IMR-90 (cell line): ENCODE measurements at regions not wholly inside any gene's neighbourhood (a gene's known extent, or its start where the extent isn't known, plus 50 kb on each side); places are given as distances from the start of the nearest gene placed in this dataset.

ENCODE experiments used
- ATAC-seq: fragments of 200-7000 bp; cut with Tn5 transposase; 2 replicates; pipeline ENCODE4 v1.9.1; 2020; ENCODE audit warnings: low read depth, mild to moderate bottlenecking, moderate library complexity
- BruUV-seq: library from RNA; stranded (reverse); fragments of 400-500 nt; replicated peaks from 2 replicates; lab custom pipeline; 2021; lab: Mats Ljungman, UMichigan
- CTCF ChIA-PET: fragments of 300-600 bp; formaldehyde crosslinking; extraction: SDS; loops from one replicate; lab custom pipeline; 2021; ENCODE audit warnings: antibody characterized with exemption; lab: Yijun Ruan, JAX
- POLR2A ChIA-PET: fragments of 300-600 bp; sonication (Branson Sonifier 250); formaldehyde crosslinking; loops from one replicate; lab custom pipeline; 2022; ENCODE audit warnings: antibody characterized with exemption; ENCODE audit not compliant: unreplicated experiment; lab: Charles Lee
- DNase-seq: peaks from one replicate; pipeline ENCODE4 v3.0.0; 2013
- H2AFZ ChIP-seq: replicated peaks from 2 replicates; pipeline ENCODE3; 2013; ENCODE audit warnings: low read length, mild to moderate bottlenecking; ENCODE audit not compliant: poor library complexity
- H2AK5ac ChIP-seq: 2 replicates; pipeline ENCODE4 v1.6.1; 2013; ENCODE audit warnings: low read depth, low read length, inconsistent platforms
- H2AK9ac ChIP-seq: replicated peaks from 2 replicates; pipeline ENCODE3; 2013; ENCODE audit warnings: mild to moderate bottlenecking, low read depth, low read length, moderate library complexity; ENCODE audit not compliant: poor library complexity
- H2BK120ac ChIP-seq: 2 replicates; pipeline ENCODE4 v1.6.1; 2013; ENCODE audit warnings: low read depth, low read length, inconsistent platforms
- H2BK15ac ChIP-seq: 3 replicates; pipeline ENCODE4 v1.6.1; 2013; ENCODE audit warnings: low read depth, low read length, inconsistent platforms
- H2BK20ac ChIP-seq: 2 replicates; pipeline ENCODE4 v1.6.1; 2013; ENCODE audit warnings: low read depth, mild to moderate bottlenecking, inconsistent platforms, low read length, moderate library complexity
- H2BK5ac ChIP-seq: 2 replicates; pipeline ENCODE4 v1.6.1; 2013; ENCODE audit warnings: mild to moderate bottlenecking, low read depth, low read length, inconsistent platforms; ENCODE audit not compliant: poor library complexity, severe bottlenecking
- H3K14ac ChIP-seq: replicated peaks from 2 replicates; pipeline ENCODE4 v1.6.1; 2013; ENCODE audit warnings: low read depth, low read length, inconsistent platforms
- H3K18ac ChIP-seq: 2 replicates; pipeline ENCODE4 v1.6.1; 2013; ENCODE audit warnings: low read depth, low read length, control low read depth
- H3K23ac ChIP-seq: 2 replicates; pipeline ENCODE4 v1.6.1; 2013; ENCODE audit warnings: low read depth, low read length, inconsistent platforms
- H3K27ac ChIP-seq: 2 replicates; pipeline ENCODE4 v1.5.1; 2013; ENCODE audit warnings: mild to moderate bottlenecking, control low read depth, low read length; ENCODE audit not compliant: insufficient read depth
- H3K27me3 ChIP-seq: 2 replicates; pipeline ENCODE4 v1.6.1; 2013; ENCODE audit warnings: low read length; ENCODE audit not compliant: control insufficient read depth, insufficient read depth
- H3K36me3 ChIP-seq: 2 replicates; pipeline ENCODE4 v1.6.1; 2013; ENCODE audit warnings: low read length, mixed read lengths; ENCODE audit not compliant: control insufficient read depth, insufficient read depth
- H3K4ac ChIP-seq: 2 replicates; pipeline ENCODE4 v1.6.1; 2013; ENCODE audit warnings: low read depth, low read length, inconsistent platforms
- H3K4me1 ChIP-seq: 2 replicates; pipeline ENCODE4 v1.6.1; 2013; ENCODE audit warnings: low read length, mixed read lengths; ENCODE audit not compliant: control insufficient read depth, insufficient read depth
- H3K4me2 ChIP-seq: 2 replicates; pipeline ENCODE4 v1.6.1; 2013; ENCODE audit warnings: low read depth, mild to moderate bottlenecking, control low read depth, low read length, moderate library complexity
- H3K4me3 ChIP-seq: 2 replicates; pipeline ENCODE4 v1.5.1; 2013; ENCODE audit warnings: low read depth, mild to moderate bottlenecking, control low read depth, low read length, moderate library complexity; ENCODE audit not compliant: insufficient read depth
- H3K56ac ChIP-seq: 2 replicates; pipeline ENCODE4 v1.6.1; 2013; ENCODE audit warnings: low read length, inconsistent platforms; ENCODE audit not compliant: insufficient read depth; ENCODE audit errors: extremely low read depth
- H3K79me1 ChIP-seq, 2 experiments: 2 replicates each; pipeline ENCODE4 v1.6.1; 2013; ENCODE audit warnings: low read length in 2 of 2, inconsistent platforms in 1 of 2, low read depth in 1 of 2
- H3K9ac ChIP-seq: 2 replicates; pipeline ENCODE4 v1.6.1; 2013; ENCODE audit warnings: low read depth, low read length, control low read depth
- H3K9me1 ChIP-seq: 2 replicates; pipeline ENCODE4 v1.6.1; 2013; ENCODE audit warnings: low read length, inconsistent platforms; ENCODE audit not compliant: insufficient read depth
- H3K9me3 ChIP-seq: 2 replicates; pipeline ENCODE4 v1.6.1; 2013; ENCODE audit warnings: low read length; ENCODE audit not compliant: control insufficient read depth, insufficient read depth
- H4K20me1 ChIP-seq: 2 replicates; pipeline ENCODE4 v1.6.1; 2013; ENCODE audit warnings: low read length, inconsistent platforms; ENCODE audit not compliant: insufficient read depth
- H4K5ac ChIP-seq: 2 replicates; pipeline ENCODE4 v1.6.1; 2013; ENCODE audit warnings: mild to moderate bottlenecking, low read depth, low read length, control low read depth
- H4K8ac ChIP-seq, 2 experiments: 2 replicates each; pipeline ENCODE4 v1.6.1; 2013; ENCODE audit warnings: low read depth in 2 of 2, low read length in 2 of 2, control low read depth in 1 of 2, inconsistent platforms in 1 of 2
- H4K91ac ChIP-seq: 2 replicates; pipeline ENCODE4 v1.6.1; 2013; ENCODE audit warnings: low read depth, low read length, inconsistent platforms; ENCODE audit not compliant: insufficient read depth
- BHLHE40 ChIP-seq: fragments of 150-350 bp; IDR thresholded peaks from 2 replicates; pipeline ENCODE4 v1.6.1; 2016; ENCODE audit warnings: mild to moderate bottlenecking, low read depth, low read length
- CEBPB ChIP-seq: IDR thresholded peaks from 2 replicates; pipeline ENCODE4 v1.6.1; 2012; ENCODE audit warnings: low read depth, low read length, improper control_type of control experiment
- CHD1 ChIP-seq: IDR thresholded peaks from 2 replicates; pipeline ENCODE4 v1.6.1; 2012; ENCODE audit warnings: low read depth, low read length, improper control_type of control experiment
- FOS ChIP-seq: fragments of 150-350 bp; IDR thresholded peaks from 2 replicates; pipeline ENCODE4 v1.6.1; 2016; ENCODE audit warnings: low read depth, low read length
- MAFK ChIP-seq: IDR thresholded peaks from 2 replicates; pipeline ENCODE4 v1.6.1; 2012; ENCODE audit warnings: low read depth, low read length, improper control_type of control experiment
- MAZ ChIP-seq: IDR thresholded peaks from 2 replicates; pipeline ENCODE4 v1.6.1; 2012; ENCODE audit warnings: low read depth, mild to moderate bottlenecking, low read length, improper control_type of control experiment, moderate library complexity, borderline replicate concordance
- MXI1 ChIP-seq: IDR thresholded peaks from 2 replicates; pipeline ENCODE4 v1.6.1; 2012; ENCODE audit warnings: low read depth, mild to moderate bottlenecking, low read length, moderate library complexity, borderline replicate concordance
- NFE2L2 ChIP-seq: fragments of 150-350 bp; IDR thresholded peaks from 2 replicates; pipeline ENCODE4 v1.6.1; 2016; ENCODE audit warnings: low read depth, mild to moderate bottlenecking, low read length
- POLR2A ChIP-seq: IDR thresholded peaks from 2 replicates; pipeline ENCODE4 v1.6.1; 2012; ENCODE audit warnings: mild to moderate bottlenecking, low read depth, low read length
- RAD21 ChIP-seq: IDR thresholded peaks from 2 replicates; pipeline ENCODE4 v1.6.1; 2012; ENCODE audit warnings: low read length, improper control_type of control experiment
- RCOR1 ChIP-seq: IDR thresholded peaks from 2 replicates; pipeline ENCODE4 v1.6.1; 2012; ENCODE audit warnings: mild to moderate bottlenecking, low read length, improper control_type of control experiment; ENCODE audit not compliant: insufficient replicate concordance
- RFX5 ChIP-seq: IDR thresholded peaks from 2 replicates; pipeline ENCODE4 v1.8.0; 2012; ENCODE audit warnings: low read depth, mild to moderate bottlenecking, low read length, moderate library complexity
- SMC3 ChIP-seq: fragments of 150-350 bp; IDR thresholded peaks from 2 replicates; pipeline ENCODE4 v1.6.1; 2016; ENCODE audit warnings: low read depth, mild to moderate bottlenecking, antibody characterized with exemption, low read length, moderate library complexity
- WGBS, 2 experiments: methylation state at CpG; one replicate each; pipeline versions ENCODE4 v1.1.5 to v1.1.7; 2013; ENCODE audit warnings: missing lambda C conversion rate in 2 of 2; ENCODE audit not compliant: insufficient read length in 1 of 2; ENCODE audit errors: extremely low coverage in 2 of 2; 5-methylcytosine and 5-hydroxymethylcytosine counted together
- dilution Hi-C: fragments of 300-500 bp; cut with HindIII; formaldehyde crosslinking; loops from one replicate; pipeline ENCODE4 v1.14.3; 2018; ENCODE audit warnings: low sequenced_read_pairs; ENCODE audit not compliant: unreplicated experiment
- in situ Hi-C: fragments of 300-500 bp; cut with MboI; formaldehyde crosslinking; loops from 3 replicates; pipeline ENCODE4 v1.14.3; 2019; ENCODE audit warnings: low sequenced_read_pairs, inconsistent platforms, mixed read lengths
- intact Hi-C: fragments of 100-400 bp; cut with micrococcal nuclease; formaldehyde crosslinking; loops from 2 replicates; pipeline ENCODE4 v1.10.0; 2022
- TF ChIP-seq, protein P1 (sequence below): fragments of 150-350 bp; IDR thresholded peaks from 2 replicates; pipeline ENCODE4 v1.6.1; 2017; ENCODE audit warnings: mild to moderate bottlenecking, antibody characterized with exemption, low read length, low read depth
- TF ChIP-seq, protein P2 (sequence below): conservative IDR thresholded peaks from 2 replicates; pipeline ENCODE4 v1.5.1; 2012; ENCODE audit warnings: mild to moderate bottlenecking, low read depth, low read length, improper control_type of control experiment
- TF ChIP-seq, protein P3 (sequence below): fragments of 150-350 bp; IDR thresholded peaks from 2 replicates; pipeline ENCODE4 v1.6.1; 2016; ENCODE audit warnings: low read depth, mild to moderate bottlenecking, low read length, moderate library complexity, borderline replicate concordance

DNA sequence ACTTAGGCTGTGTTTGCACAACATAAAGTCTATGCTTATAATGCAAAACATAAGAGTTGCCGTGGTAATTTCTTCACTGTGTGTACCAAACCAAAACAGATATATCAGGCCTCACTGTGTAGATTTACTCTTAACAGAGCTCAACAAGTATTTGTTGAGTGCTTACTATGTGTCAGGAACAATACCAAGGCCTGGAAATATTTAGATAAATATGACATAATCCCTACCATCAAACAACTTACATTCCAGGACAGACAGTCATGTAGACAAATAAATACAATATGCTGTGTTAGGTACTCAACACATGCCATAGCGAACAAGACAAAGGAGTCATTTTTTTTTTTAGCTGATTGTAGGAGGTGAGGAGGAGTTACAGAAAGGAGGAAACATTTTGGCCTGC is 554.0 kb downstream of the NSUN3 start:
- no peak overlapping the region for H2BK15ac ChIP-seq
- H3K36me3 ChIP-seq = no peaks in the 10 kb centered on the region
- no peaks in the 10 kb centered on the region for H3K9me3 ChIP-seq
- H4K91ac ChIP-seq = no peak overlapping the region
- H2AK9ac ChIP-seq = no peak overlapping the region
- H3K4me1 ChIP-seq = no peaks in the 10 kb centered on the region
- H2AK5ac ChIP-seq = no peak overlapping the region
- no peak overlapping the region for H4K8ac ChIP-seq
- H3K4ac ChIP-seq = no peak overlapping the region
- ChIA-PET POLR2A (no interaction called here), CTCF (no interaction called here)
- H2AFZ ChIP-seq = no peak overlapping the region
- in situ Hi-C loops = no loop called here
- H4K5ac ChIP-seq = no peak overlapping the region
- H3K56ac ChIP-seq = no peak overlapping the region
- intact Hi-C loops = no loop called here
- no peak overlapping the region for H2BK5ac ChIP-seq
- no peak for DNase-seq
- no peak overlapping the region for H3K23ac ChIP-seq
- no peaks in the 10 kb centered on the region for H3K9me1 ChIP-seq
- no peak overlapping the region for H3K4me3 ChIP-seq
- no peak overlapping the region for H2BK20ac ChIP-seq
- H3K79me1 ChIP-seq = no peaks in the 10 kb centered on the region
- no peaks in the 10 kb centered on the region for H3K27me3 ChIP-seq
- H4K20me1 ChIP-seq = no peaks in the 10 kb centered on the region
- H3K14ac ChIP-seq = no peak overlapping the region
- dilution Hi-C loops = no loop called here
- no TSS peak for BruUV-seq
- H3K18ac ChIP-seq = no peak overlapping the region
- no peak overlapping the region for H2BK120ac ChIP-seq
- no peak for ATAC-seq
- H3K9ac ChIP-seq = no peak overlapping the region
- TF ChIP-seq, protein P1, sequence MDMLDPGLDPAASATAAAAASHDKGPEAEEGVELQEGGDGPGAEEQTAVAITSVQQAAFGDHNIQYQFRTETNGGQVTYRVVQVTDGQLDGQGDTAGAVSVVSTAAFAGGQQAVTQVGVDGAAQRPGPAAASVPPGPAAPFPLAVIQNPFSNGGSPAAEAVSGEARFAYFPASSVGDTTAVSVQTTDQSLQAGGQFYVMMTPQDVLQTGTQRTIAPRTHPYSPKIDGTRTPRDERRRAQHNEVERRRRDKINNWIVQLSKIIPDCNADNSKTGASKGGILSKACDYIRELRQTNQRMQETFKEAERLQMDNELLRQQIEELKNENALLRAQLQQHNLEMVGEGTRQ = no peak
- TF ChIP-seq POLR2A (no peak), BHLHE40 (no peak), NFE2L2 (no peak), RCOR1 (no peak), SMC3 (no peak), FOS (no peak), MXI1 (no peak), MAZ (no peak), MAFK (no peak), CEBPB (no peak), CHD1 (no peak), RFX5 (no peak), RAD21 (no peak)
- TF ChIP-seq, protein P2, sequence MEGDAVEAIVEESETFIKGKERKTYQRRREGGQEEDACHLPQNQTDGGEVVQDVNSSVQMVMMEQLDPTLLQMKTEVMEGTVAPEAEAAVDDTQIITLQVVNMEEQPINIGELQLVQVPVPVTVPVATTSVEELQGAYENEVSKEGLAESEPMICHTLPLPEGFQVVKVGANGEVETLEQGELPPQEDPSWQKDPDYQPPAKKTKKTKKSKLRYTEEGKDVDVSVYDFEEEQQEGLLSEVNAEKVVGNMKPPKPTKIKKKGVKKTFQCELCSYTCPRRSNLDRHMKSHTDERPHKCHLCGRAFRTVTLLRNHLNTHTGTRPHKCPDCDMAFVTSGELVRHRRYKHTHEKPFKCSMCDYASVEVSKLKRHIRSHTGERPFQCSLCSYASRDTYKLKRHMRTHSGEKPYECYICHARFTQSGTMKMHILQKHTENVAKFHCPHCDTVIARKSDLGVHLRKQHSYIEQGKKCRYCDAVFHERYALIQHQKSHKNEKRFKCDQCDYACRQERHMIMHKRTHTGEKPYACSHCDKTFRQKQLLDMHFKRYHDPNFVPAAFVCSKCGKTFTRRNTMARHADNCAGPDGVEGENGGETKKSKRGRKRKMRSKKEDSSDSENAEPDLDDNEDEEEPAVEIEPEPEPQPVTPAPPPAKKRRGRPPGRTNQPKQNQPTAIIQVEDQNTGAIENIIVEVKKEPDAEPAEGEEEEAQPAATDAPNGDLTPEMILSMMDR = no peak
- TF ChIP-seq, protein P3, sequence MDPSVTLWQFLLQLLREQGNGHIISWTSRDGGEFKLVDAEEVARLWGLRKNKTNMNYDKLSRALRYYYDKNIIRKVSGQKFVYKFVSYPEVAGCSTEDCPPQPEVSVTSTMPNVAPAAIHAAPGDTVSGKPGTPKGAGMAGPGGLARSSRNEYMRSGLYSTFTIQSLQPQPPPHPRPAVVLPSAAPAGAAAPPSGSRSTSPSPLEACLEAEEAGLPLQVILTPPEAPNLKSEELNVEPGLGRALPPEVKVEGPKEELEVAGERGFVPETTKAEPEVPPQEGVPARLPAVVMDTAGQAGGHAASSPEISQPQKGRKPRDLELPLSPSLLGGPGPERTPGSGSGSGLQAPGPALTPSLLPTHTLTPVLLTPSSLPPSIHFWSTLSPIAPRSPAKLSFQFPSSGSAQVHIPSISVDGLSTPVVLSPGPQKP = no peak
- no peak overlapping the region for H3K27ac ChIP-seq
- no CpG with 5 or more reads among the region's 2 CpGs for WGBS, 2 experiments
- no peak overlapping the region for H3K4me2 ChIP-seq
